Osteoblast (primary cell): ENCODE measurements at regions not wholly inside any gene's neighbourhood (a gene's known extent, or its start where the extent isn't known, plus 50 kb on each side); places are given as distances from the start of the nearest gene placed in this dataset.
A peak's percentile ranks its signal among the peaks of the same experiment; 100 is the strongest.

Experiments used
- DNase-seq: peaks from one replicate; pipeline ENCODE4 v3.0.0; 2011; ENCODE audit warnings: low spot score, mixed read lengths; ENCODE audit not compliant: insufficient read length; ENCODE audit errors: missing footprints
- H2AFZ ChIP-seq: 2 replicates; pipeline ENCODE4 v1.6.0; 2011; ENCODE audit warnings: mild to moderate bottlenecking, low read length
- H3K27ac ChIP-seq: 2 replicates; pipeline ENCODE4 v1.5.1; 2011; ENCODE audit warnings: mild to moderate bottlenecking, low read depth, low read length, moderate library complexity
- H3K27me3 ChIP-seq: 2 replicates; pipeline ENCODE4 v1.6.0; 2012; ENCODE audit warnings: mild to moderate bottlenecking, control low read depth, inconsistent platforms, low read length, moderate library complexity; ENCODE audit not compliant: insufficient read depth
- H3K36me3 ChIP-seq: 2 replicates; pipeline ENCODE4 v1.5.1; 2011; ENCODE audit warnings: mild to moderate bottlenecking, low read length, control low read depth, moderate library complexity; ENCODE audit not compliant: insufficient read depth
- H3K4me1 ChIP-seq: 2 replicates; pipeline ENCODE4 v1.5.1; 2011; ENCODE audit warnings: mild to moderate bottlenecking, low read length, control low read depth, moderate library complexity; ENCODE audit not compliant: insufficient read depth
- H3K4me2 ChIP-seq: 2 replicates; pipeline ENCODE4 v1.6.0; 2011; ENCODE audit warnings: mild to moderate bottlenecking, low read length; ENCODE audit not compliant: insufficient read depth
- H3K4me3 ChIP-seq: fragments of 200-600 bp; sonication (generic); 3 replicates; pipeline ENCODE4 v1.5.1; 2012; ENCODE audit warnings: mild to moderate bottlenecking, low read length, inconsistent platforms; ENCODE audit not compliant: insufficient read depth
- H3K79me2 ChIP-seq: 2 replicates; pipeline ENCODE4 v1.6.0; 2012; ENCODE audit warnings: mild to moderate bottlenecking, low read length, control low read depth, inconsistent platforms; ENCODE audit not compliant: insufficient read depth
- H3K9me3 ChIP-seq: 2 replicates; pipeline ENCODE4 v1.5.1; 2011; ENCODE audit warnings: low read depth, low read length, control low read depth
- H4K20me1 ChIP-seq: 2 replicates; pipeline ENCODE4 v1.6.0; 2012; ENCODE audit warnings: mild to moderate bottlenecking, low read length, control low read depth; ENCODE audit not compliant: insufficient read depth
- TF ChIP-seq, protein P1 (sequence below): IDR thresholded peaks from 2 replicates; pipeline ENCODE4 v1.5.1; 2011; ENCODE audit warnings: mild to moderate bottlenecking, low read depth, low read length, moderate library complexity; ENCODE audit errors: extremely low read depth

DNA sequence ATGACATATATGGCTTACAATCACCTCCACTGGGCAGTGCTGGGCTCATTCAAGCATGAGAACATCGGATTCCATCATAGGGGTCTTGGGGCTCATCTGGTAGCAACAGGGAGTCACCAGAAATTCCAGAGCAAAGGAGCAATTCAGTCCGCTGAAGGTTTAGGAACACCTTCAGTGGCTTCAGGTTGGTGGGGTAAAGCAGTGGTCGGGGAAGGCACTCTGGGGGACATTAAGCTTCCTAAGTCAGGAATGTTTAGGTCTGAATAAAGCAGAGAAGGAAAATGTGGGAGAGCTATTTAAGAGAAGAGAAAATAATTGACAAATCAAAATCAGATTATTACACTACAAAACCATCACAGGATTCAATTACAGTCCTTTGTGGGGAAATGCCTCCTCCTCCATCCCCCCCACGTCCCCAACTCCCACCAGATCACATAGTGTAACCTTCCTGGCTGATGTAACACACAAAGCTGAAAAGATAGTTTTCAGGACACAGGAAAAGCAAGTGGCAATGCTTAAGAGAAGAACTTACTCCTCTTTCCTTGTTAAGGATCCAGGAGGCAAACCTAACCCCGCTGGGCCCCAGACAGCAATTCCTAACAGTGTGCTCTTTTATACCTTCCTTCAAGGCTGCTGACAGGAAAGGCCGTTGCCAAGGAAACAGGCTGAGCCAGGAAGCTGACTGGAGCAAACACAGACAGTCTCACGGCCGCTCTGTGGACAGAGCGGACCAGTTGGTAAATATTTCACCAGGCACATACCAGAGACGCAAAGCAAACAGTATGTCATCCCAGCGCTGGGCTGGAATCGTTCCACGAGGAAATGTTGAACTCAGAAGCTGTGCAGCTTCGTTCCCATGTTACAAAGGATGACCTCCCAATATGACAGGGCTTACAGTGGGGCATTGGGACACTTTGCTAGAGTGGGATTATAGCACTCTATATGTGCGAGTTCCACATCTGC, 57.5 kb upstream of the LMCD1 start:
- no peak overlapping the region for H3K4me3 ChIP-seq
- TF ChIP-seq, protein P1, sequence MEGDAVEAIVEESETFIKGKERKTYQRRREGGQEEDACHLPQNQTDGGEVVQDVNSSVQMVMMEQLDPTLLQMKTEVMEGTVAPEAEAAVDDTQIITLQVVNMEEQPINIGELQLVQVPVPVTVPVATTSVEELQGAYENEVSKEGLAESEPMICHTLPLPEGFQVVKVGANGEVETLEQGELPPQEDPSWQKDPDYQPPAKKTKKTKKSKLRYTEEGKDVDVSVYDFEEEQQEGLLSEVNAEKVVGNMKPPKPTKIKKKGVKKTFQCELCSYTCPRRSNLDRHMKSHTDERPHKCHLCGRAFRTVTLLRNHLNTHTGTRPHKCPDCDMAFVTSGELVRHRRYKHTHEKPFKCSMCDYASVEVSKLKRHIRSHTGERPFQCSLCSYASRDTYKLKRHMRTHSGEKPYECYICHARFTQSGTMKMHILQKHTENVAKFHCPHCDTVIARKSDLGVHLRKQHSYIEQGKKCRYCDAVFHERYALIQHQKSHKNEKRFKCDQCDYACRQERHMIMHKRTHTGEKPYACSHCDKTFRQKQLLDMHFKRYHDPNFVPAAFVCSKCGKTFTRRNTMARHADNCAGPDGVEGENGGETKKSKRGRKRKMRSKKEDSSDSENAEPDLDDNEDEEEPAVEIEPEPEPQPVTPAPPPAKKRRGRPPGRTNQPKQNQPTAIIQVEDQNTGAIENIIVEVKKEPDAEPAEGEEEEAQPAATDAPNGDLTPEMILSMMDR = no peak

DNA sequence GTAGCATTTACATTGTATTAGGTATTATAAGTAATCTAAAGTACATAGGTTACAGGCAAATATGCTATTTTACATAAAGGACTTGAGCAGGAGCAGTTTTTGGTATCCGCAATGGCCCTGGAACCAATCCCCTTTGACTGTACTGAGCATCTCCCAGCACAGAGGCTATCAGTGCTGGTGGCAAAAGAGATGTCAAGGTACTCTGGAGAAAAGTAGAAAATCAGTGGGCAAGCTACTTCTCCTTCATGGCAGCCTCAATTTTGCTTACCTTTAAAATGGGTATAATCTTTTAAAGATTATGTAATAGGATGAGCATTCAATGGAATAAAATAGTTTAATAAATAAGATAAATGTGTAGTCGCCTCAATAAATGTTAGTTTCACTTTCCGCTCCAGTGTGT, 56.7 kb upstream of the LMCD1 start:
- Histone ChIP-seq H4K20me1 (no peaks in the 10 kb centered on the region), H3K4me3 (no peak overlapping the region), H3K9me3 (no peaks in the 10 kb centered on the region), H3K36me3 (no peaks in the 10 kb centered on the region), H3K4me2 (peak overlapping the region; percentile 47), H3K4me1 (peaks cover 46% of the 10 kb centered on the region), H3K79me2 (no peaks in the 10 kb centered on the region), H3K27me3 (no peaks in the 10 kb centered on the region), H3K27ac (peak overlapping the region; percentile 91), H2AFZ (no peak overlapping the region)
- TF ChIP-seq, protein P1 = no peak
- DNase-seq = no peak

More for the DNA sequence above, 57.5 kb upstream of the LMCD1 start:
- Histone ChIP-seq H3K27me3 (no peaks in the 10 kb centered on the region), H4K20me1 (no peaks in the 10 kb centered on the region), H3K4me1 (peaks cover 46% of the 10 kb centered on the region), H2AFZ (no peak overlapping the region), H3K79me2 (no peaks in the 10 kb centered on the region), H3K4me2 (peak overlapping the region; percentile 57), H3K27ac (peak overlapping the region; percentile 91), H3K36me3 (no peaks in the 10 kb centered on the region), H3K9me3 (no peaks in the 10 kb centered on the region)
- peak; percentile 98 for DNase-seq

DNA sequence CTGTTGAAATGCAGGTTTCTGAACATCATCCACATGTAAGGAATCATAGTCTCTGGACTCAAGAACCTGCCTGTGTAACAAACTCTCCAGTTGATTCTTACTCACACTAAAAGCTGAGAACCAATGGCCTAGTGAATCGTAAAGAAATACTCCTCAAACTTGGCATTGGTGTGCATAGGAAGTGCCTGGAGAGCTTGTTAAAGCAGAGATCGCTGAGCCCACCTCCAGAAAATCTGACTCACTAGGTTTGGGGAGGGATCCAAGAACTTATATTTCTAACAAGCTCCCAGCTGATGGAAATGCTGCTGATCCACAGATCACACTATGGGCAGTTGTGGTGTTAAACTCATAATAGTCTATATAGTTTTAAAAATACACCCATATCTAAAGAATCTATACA, 55.8 kb upstream of the LMCD1 start:
- peak overlapping the region; percentile 17 for H3K4me2 ChIP-seq
- no peaks in the 10 kb centered on the region for H3K9me3 ChIP-seq
- H3K36me3 ChIP-seq = no peaks in the 10 kb centered on the region
- no peaks in the 10 kb centered on the region for H4K20me1 ChIP-seq
- DNase-seq = peak; percentile 88
- TF ChIP-seq, protein P1 = no peak
- H3K4me3 ChIP-seq = no peak overlapping the region
- no peaks in the 10 kb centered on the region for H3K79me2 ChIP-seq
- H3K27ac ChIP-seq = peak overlapping the region; percentile 91
- no peaks in the 10 kb centered on the region for H3K27me3 ChIP-seq
- H2AFZ ChIP-seq = no peak overlapping the region
- peaks cover 54% of the 10 kb centered on the region for H3K4me1 ChIP-seq

DNA sequence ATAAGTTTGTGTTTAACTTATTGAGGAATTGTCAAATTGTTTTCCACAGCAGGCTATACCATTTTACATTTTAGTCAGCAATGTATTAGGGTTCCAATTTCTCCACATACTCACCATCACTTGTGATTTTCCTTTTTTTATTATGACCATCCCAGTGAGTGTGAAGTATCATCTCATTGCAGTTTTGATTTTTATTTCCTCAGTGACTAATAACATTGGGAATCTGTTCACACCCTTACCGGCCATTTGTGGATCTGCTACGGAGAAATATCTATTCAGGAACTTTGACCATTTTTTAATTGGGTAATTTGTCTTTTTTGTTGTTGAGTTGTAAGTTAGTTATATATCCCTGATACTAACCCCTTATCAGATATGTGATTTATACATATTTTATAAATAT, 54.8 kb upstream of the LMCD1 start:
- Histone ChIP-seq H3K36me3 (no peaks in the 10 kb centered on the region), H2AFZ (no peak overlapping the region), H3K4me2 (no peak overlapping the region), H3K4me1 (peaks cover 64% of the 10 kb centered on the region), H3K27me3 (no peaks in the 10 kb centered on the region), H3K4me3 (no peak overlapping the region), H3K9me3 (no peaks in the 10 kb centered on the region), H3K27ac (peak overlapping the region; percentile 91), H3K79me2 (no peaks in the 10 kb centered on the region), H4K20me1 (no peaks in the 10 kb centered on the region)
- TF ChIP-seq, protein P1 = no peak
- DNase-seq = no peak
